Thyroid gland (tissue), 4 donors: ENCODE measurements at regions not wholly inside any gene's neighbourhood (a gene's known extent, or its start where the extent isn't known, plus 50 kb on each side); places are given as distances from the start of the nearest gene placed in this dataset.
"Not testable (repeated sequence)": the region's sequence is repeated elsewhere in the genome, so short reads cannot be mapped to it uniquely, and the experiment has no call there.

Experiments used
- DNase-seq, 2 donors: peaks; one replicate each; pipeline ENCODE4 v3.0.0-alpha.2; 2019
- H3K27ac ChIP-seq, 3 donors: fragments of 200-600 bp; sonication (generic); 1 replicate in 2 of 3; 2 replicates in 1 of 3; pipeline ENCODE4 v1.5.1; 2016 to 2019; ENCODE audit warnings: mild to moderate bottlenecking in 1 of 3, moderate library complexity in 1 of 3
- H3K27me3 ChIP-seq: fragments of 200-600 bp; sonication (generic); one replicate; pipeline ENCODE4 v1.5.1; 2019
- H3K36me3 ChIP-seq, 2 donors: fragments of 200-600 bp; sonication (generic); one replicate each; pipeline ENCODE4 v1.5.1; 2016 to 2019
- H3K4me1 ChIP-seq, 2 donors: fragments of 200-600 bp; sonication (generic); one replicate each; pipeline ENCODE4 v1.5.1; 2017 to 2019
- H3K4me3 ChIP-seq, 3 donors: fragments of 200-600 bp; sonication (generic); replicated peaks in 1 of 3; 1 replicate in 2 of 3; 2 replicates in 1 of 3; pipeline ENCODE4 v1.5.1; 2016; ENCODE audit warnings: mild to moderate bottlenecking in 1 of 3
- H3K9me3 ChIP-seq: fragments of 200-600 bp; sonication (generic); one replicate; pipeline ENCODE4 v1.5.1; 2017
- POLR2A ChIP-seq, 2 donors: fragments of 450-650 bp; IDR thresholded peaks; one replicate each; pipeline ENCODE4 v1.6.1; 2017; ENCODE audit warnings: antibody characterized with exemption in 2 of 2, mild to moderate bottlenecking in 2 of 2, moderate library complexity in 1 of 2
- WGBS, 2 donors: methylation state at CpG; one replicate each; pipeline ENCODE4 v1.1.5; 2017; 5-methylcytosine and 5-hydroxymethylcytosine counted together
- intact Hi-C: fragments of 100-400 bp; cut with DNase I; formaldehyde crosslinking; loops from one replicate; pipeline ENCODE4 v1.15.1; 2023
- TF ChIP-seq, protein P1 (sequence below), 6 experiments: fragments of 200-600 bp in 3 of 6; fragments of 450-650 bp in 3 of 6; sonication (generic) in 3 of 6; IDR thresholded peaks; one replicate each; pipeline ENCODE4 v1.5.1; 2016 to 2019; ENCODE audit warnings: antibody characterized with exemption in 6 of 6, mild to moderate bottlenecking in 2 of 6, inconsistent platforms in 1 of 6, moderate library complexity in 1 of 6

DNA sequence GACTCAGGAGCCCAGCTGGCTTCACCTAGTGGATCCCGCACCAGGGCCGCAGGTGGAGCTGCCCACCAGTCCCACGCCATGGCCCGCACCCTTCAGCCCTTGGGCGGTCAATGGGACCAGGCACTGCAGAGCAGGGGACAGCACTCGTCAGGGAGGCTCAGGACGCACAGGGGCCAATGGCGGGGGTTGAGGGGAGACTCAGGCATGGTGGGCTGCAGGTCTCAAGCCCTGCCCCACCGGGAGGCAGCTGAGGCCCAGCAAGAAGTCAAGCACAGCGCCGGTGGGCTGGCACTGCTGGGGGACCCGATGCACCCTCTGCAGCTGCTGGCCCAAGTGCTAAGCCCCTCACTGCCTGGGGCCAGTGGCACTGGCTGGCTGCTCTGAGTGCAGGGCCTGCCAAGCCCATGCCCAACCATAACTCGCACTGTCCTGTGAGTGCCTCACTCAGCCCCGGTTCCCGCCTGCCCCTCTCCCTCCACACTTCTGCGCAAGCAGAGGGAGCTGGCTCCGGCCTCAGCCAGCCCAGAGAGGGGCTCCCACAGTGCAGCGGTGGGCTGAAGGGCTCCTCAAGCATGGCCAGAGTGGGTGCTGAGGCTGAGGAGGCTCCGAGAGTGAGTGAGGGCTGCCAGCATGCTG, 111.7 kb upstream of the PGR start:
- WGBS, 2 donors = 91 to 94% methylated on average over 6 to 8 of the region's 19 CpGs
- intact Hi-C loops = no loop called here
- no peaks in the 10 kb centered on the region for H3K9me3 ChIP-seq

DNA sequence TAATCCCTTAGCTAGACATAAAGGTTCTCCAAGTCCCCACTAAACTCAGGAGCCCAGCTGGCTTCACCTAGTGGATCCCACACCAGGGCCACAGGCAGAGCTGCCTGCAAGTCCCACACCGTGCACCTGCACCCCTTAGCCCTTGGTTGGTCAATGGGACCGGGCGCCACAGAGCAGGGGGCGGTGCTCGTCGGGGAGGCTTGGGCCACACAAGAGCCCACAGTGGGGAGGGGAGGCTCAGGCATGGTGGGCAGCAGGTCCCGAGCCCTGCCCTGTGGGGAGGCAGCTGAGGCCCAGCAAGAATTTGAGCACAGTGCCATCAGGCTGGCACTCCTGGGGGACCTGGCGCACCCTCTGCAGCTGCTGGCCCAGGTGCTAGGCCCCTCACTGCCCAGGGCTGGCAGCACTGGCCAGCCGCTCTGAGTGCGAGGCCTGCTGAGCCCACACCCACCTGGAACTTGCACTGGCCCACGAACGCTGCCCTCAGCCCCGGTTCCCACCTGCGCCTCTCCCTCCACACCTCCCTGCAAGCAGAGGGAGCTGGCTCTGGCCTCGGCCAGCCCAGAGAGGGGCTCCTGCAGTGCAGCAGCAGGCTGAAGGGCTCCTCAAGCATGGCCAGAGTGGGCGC, 101.7 kb upstream of the PGR start:
- H3K27me3 ChIP-seq, DNase-seq, intact Hi-C loops, H3K4me1 ChIP-seq, H3K27ac ChIP-seq, H3K4me3 ChIP-seq, H3K36me3 ChIP-seq, H3K9me3 ChIP-seq: not testable (repeated sequence)
- 87 to 100% methylated on average over 7 to 11 of the region's 16 CpGs for WGBS, 2 donors

More for the DNA sequence above, 111.7 kb upstream of the PGR start:
- Histone ChIP-seq H3K27ac (no peak overlapping the region), H3K36me3 (no peaks in the 10 kb centered on the region), H3K4me3 (no peak overlapping the region), H3K4me1 (no peaks in the 10 kb centered on the region), H3K27me3 (no peaks in the 10 kb centered on the region)
- DNase-seq = no peak
- TF ChIP-seq POLR2A (IDR thresholded peaks at IDR 0.05) = no peak
- TF ChIP-seq, protein P1, sequence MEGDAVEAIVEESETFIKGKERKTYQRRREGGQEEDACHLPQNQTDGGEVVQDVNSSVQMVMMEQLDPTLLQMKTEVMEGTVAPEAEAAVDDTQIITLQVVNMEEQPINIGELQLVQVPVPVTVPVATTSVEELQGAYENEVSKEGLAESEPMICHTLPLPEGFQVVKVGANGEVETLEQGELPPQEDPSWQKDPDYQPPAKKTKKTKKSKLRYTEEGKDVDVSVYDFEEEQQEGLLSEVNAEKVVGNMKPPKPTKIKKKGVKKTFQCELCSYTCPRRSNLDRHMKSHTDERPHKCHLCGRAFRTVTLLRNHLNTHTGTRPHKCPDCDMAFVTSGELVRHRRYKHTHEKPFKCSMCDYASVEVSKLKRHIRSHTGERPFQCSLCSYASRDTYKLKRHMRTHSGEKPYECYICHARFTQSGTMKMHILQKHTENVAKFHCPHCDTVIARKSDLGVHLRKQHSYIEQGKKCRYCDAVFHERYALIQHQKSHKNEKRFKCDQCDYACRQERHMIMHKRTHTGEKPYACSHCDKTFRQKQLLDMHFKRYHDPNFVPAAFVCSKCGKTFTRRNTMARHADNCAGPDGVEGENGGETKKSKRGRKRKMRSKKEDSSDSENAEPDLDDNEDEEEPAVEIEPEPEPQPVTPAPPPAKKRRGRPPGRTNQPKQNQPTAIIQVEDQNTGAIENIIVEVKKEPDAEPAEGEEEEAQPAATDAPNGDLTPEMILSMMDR (IDR thresholded peaks at IDR 0.05) = no peak

DNA sequence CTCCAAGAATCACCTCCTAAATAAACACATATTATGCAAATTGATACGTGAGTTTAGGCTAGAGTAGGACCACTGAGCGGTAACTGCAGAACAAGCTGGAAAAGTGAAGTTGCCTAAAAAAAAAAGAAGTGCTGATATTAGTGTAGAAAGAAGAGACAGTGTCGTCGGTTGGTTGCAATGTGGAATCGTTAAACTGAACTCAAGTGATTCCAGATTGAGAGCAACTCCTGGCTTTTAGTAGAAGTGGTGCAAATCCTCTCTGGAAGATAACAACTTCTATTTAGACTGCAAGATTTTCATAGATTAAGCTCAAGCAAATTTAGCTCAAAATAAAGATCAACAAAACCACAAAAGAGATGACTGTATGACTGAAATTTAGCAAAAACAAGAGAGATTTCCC, 97.0 kb upstream of the PGR start:
- Histone ChIP-seq H3K9me3 (no peaks in the 10 kb centered on the region), H3K27ac (no peak overlapping the region), H3K4me1 (no peaks in the 10 kb centered on the region), H3K27me3 (no peaks in the 10 kb centered on the region), H3K36me3 (no peaks in the 10 kb centered on the region), H3K4me3 (no peak overlapping the region)
- intact Hi-C loops = no loop called here
- DNase-seq = no peak
- no peak for TF ChIP-seq POLR2A (IDR thresholded peaks at IDR 0.05)
- TF ChIP-seq, protein P1 (IDR thresholded peaks at IDR 0.05) = no peak
- 54 to 67% methylated on average over 5 of the region's 5 CpGs for WGBS, 2 donors

DNA sequence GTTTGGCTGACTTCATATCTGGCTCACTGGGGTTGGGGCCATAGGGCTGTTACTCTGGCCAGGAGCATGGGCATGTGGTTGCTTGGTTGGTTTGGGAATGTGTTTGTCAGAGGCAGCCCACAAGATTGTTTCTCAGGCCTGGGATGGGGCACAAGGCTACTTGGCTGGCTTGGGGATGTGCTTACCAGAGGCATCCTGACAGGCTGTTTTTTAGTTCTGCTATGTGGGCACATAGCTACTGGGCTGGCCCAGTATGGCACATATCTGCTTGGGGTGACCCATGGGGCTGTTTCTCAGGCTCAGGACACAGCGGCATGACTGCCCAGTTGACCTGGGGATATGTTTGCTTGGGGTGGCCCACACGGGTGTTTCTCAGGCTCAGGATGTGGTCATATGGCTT, 94.6 kb upstream of the PGR start:
- no peak for TF ChIP-seq POLR2A (IDR thresholded peaks at IDR 0.05)
- TF ChIP-seq, protein P1 (IDR thresholded peaks at IDR 0.05) = no peak
- WGBS, 2 donors = 69% methylated on average over 2 of the region's 2 CpGs
- no peak for DNase-seq

DNA sequence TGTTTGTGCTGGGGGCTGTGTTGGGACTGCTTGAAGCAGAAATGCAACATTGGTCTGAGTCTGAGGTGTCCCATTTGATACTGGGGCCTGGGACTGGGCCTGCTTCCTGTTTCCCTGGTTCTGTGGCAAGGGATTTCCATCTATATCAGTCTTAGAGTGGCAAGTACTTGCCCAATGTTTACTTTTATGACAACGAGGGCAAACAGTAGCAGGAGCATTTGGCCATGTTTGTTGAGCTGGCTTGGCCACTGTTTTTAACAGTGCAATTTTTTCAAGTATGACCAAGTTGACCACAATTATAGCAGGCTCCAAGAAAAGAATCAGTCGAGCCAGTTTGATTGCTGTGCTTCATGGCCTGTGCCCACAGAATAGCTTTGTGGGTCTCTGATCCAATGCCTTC, 88.5 kb upstream of the PGR start:
- H3K4me3 ChIP-seq, DNase-seq, H3K9me3 ChIP-seq, H3K27ac ChIP-seq, intact Hi-C loops, H3K4me1 ChIP-seq, H3K36me3 ChIP-seq, H3K27me3 ChIP-seq: not testable (repeated sequence)
- 65% methylated on average over 2 of the region's 2 CpGs for WGBS, 2 donors

More for the DNA sequence above, 94.6 kb upstream of the PGR start:
- no peak overlapping the region for H3K27ac ChIP-seq
- H3K4me3 ChIP-seq = no peak overlapping the region
- no peaks in the 10 kb centered on the region for H3K36me3 ChIP-seq
- intact Hi-C loops = no loop called here
- no peaks in the 10 kb centered on the region for H3K27me3 ChIP-seq
- no peaks in the 10 kb centered on the region for H3K9me3 ChIP-seq
- H3K4me1 ChIP-seq = no peaks in the 10 kb centered on the region

DNA sequence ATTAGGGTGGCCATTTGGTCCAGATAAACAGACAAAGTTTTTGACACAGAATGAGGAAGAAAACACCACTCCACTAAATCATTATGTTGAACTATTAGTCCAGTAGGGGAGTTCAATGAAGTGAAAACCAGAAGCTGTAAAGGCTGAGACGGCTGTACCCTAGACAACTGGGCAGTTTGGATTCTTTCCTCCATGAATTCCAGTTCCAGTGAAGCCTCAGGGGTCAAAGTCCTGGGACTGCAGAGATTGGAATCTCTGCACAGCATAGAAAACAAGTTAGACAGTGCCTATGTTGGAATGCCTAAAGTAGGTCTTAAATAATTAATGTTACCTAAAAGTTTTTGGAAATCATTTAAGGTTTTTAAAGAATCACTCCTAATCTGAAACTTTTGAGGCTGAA, 86.5 kb upstream of the PGR start:
- H3K4me1 ChIP-seq, H3K27ac ChIP-seq, H3K9me3 ChIP-seq, H3K27me3 ChIP-seq, DNase-seq, H3K4me3 ChIP-seq, H3K36me3 ChIP-seq, intact Hi-C loops: not testable (repeated sequence)
- 61 to 62% methylated on average over 1 of the region's 1 CpG for WGBS, 2 donors
